ENCODE measurements at regions not wholly inside any gene's neighbourhood (a gene's known extent, or its start where the extent isn't known, plus 50 kb on each side); places are given as distances from the start of the nearest gene placed in this dataset.

- DNase-seq, result no peak
Observed at GRCh38 chr6:164130585-164130984, 716.1 kb downstream of the QKI start.

- DNase-seq, result no peak
Observed at GRCh38 chr6:164130151-164130550, 715.6 kb downstream of the QKI start.

GRCh38 chr6:164129218-164129617 is 714.7 kb downstream of the QKI start:
- DNase-seq, result no peak

- DNase-seq, result no peak
Observed at GRCh38 chr6:164128101-164128500, 713.6 kb downstream of the QKI start.

GRCh38 chr6:164124986-164125385 is 710.5 kb downstream of the QKI start:
- no peak for DNase-seq

GRCh38 chr6:164124473-164124872 is 710.0 kb downstream of the QKI start:
- no peak for DNase-seq

GRCh38 chr6:164122109-164122508 is 707.6 kb downstream of the QKI start:
- DNase-seq, result no peak

GRCh38 chr6:164121527-164121926 is 707.0 kb downstream of the QKI start:
- no peak for DNase-seq

- no peak for DNase-seq
Observed at GRCh38 chr6:164114651-164115050, 700.1 kb downstream of the QKI start.

- DNase-seq, result no peak
Observed at GRCh38 chr6:164114051-164114450, 699.5 kb downstream of the QKI start.

- DNase-seq, result no peak
Observed at GRCh38 chr6:164113637-164114036, 699.1 kb downstream of the QKI start.

- no peak for DNase-seq
Observed at GRCh38 chr6:164109770-164110140, 695.2 kb downstream of the QKI start.

GRCh38 chr6:164108869-164109769 is 694.6 kb downstream of the QKI start:
- DNase-seq, result peak; percentile 24

- no peak for DNase-seq
Observed at GRCh38 chr6:164108092-164108491, 693.6 kb downstream of the QKI start.

GRCh38 chr6:164107297-164107995 is 692.9 kb downstream of the QKI start:
- DNase-seq, result no peak

- no peak for DNase-seq
Observed at GRCh38 chr6:164106345-164106769, 691.8 kb downstream of the QKI start.

- no peak for DNase-seq
Observed at GRCh38 chr6:164105705-164106104, 691.2 kb downstream of the QKI start.

- no peak for DNase-seq
Observed at GRCh38 chr6:164104432-164104831, 689.9 kb downstream of the QKI start.

GRCh38 chr6:164102693-164103092 is 688.2 kb downstream of the QKI start:
- DNase-seq, result no peak

GRCh38 chr6:164101859-164102258 is 687.3 kb downstream of the QKI start:
- no peak for DNase-seq

- DNase-seq, result no peak
Observed at GRCh38 chr6:164099269-164099865, 684.8 kb downstream of the QKI start.

GRCh38 chr6:164098857-164099267 is 684.3 kb downstream of the QKI start:
- DNase-seq, result no peak

- peak; percentile 24 for DNase-seq
Observed at GRCh38 chr6:164097551-164098398, 683.3 kb downstream of the QKI start.
